Activated naive CD4-positive, alpha-beta T cell treated with anti-CD3 and anti-CD28 coated beads, Interleukin-2, amount 50 U/mL, for 24 hours (primary cell): ENCODE measurements at regions not wholly inside any gene's neighbourhood (a gene's known extent, or its start where the extent isn't known, plus 50 kb on each side); places are given as distances from the start of the nearest gene placed in this dataset.
A peak's percentile ranks its signal among the peaks of the same experiment; 100 is the strongest.

ENCODE experiments used
- H3K27ac Mint-ChIP-seq: one replicate; pipeline ENCODE4 v1.8.0; 2021; ENCODE audit warnings: mild to moderate bottlenecking, mixed read lengths
- H3K27me3 Mint-ChIP-seq: one replicate; pipeline ENCODE4 v1.8.0; 2021; ENCODE audit warnings: mixed read lengths
- H3K36me3 Mint-ChIP-seq: one replicate; pipeline ENCODE4 v1.8.0; 2021; ENCODE audit warnings: mixed read lengths
- H3K4me1 Mint-ChIP-seq: one replicate; pipeline ENCODE4 v1.8.0; 2021; ENCODE audit warnings: mixed read lengths
- H3K4me3 Mint-ChIP-seq: one replicate; pipeline ENCODE4 v1.8.0; 2021; ENCODE audit warnings: mild to moderate bottlenecking, mixed read lengths
- H3K9me3 Mint-ChIP-seq: one replicate; pipeline ENCODE4 v1.8.0; 2021; ENCODE audit warnings: mixed read lengths

- no peaks in the 10 kb centered on the region for H3K36me3 Mint-ChIP-seq
- H3K4me1 Mint-ChIP-seq, result peaks cover 15% of the 10 kb centered on the region
- no peaks in the 10 kb centered on the region for H3K9me3 Mint-ChIP-seq
- peaks cover 32% of the 10 kb centered on the region for H3K27me3 Mint-ChIP-seq
- H3K4me3 Mint-ChIP-seq, result no peak overlapping the region
- H3K27ac Mint-ChIP-seq, result no peak overlapping the region
These were observed 65.4 kb upstream of the HNRNPA3 start for GRCh38 chr2:177147093-177147694.

GRCh38 chr2:177147834-177148445, 64.7 kb upstream of the HNRNPA3 start:
- Mint-ChIP-seq H3K4me3 (peak overlapping the region; percentile 89), H3K9me3 (no peaks in the 10 kb centered on the region), H3K36me3 (no peaks in the 10 kb centered on the region), H3K27ac (no peak overlapping the region), H3K4me1 (peaks cover 15% of the 10 kb centered on the region), H3K27me3 (peaks cover 29% of the 10 kb centered on the region)

GRCh38 chr2:177148477-177149154, 64.0 kb upstream of the HNRNPA3 start:
- H3K36me3 Mint-ChIP-seq, result no peaks in the 10 kb centered on the region

DNA sequence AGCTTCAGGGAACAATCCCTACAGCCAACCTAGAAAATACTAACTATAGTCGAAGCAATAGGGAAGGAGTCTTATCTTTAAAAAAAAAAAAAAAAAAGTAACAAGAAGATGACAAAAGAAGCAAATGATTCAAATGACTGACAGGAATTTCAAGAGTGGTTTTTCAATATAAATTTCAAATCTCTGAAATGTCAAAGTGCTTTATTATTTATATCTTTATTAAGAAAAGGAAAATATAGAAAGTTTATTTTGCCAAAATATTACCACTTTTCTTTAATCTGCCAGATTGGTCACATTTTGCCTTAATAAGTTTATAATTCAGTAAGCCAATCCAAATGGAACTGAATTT, 63.5 kb upstream of the HNRNPA3 start:
- H3K27ac Mint-ChIP-seq, result peak overlapping the region; percentile 18
- no peaks in the 10 kb centered on the region for H3K9me3 Mint-ChIP-seq
- peaks cover 23% of the 10 kb centered on the region for H3K4me1 Mint-ChIP-seq
- H3K27me3 Mint-ChIP-seq, result peaks cover 29% of the 10 kb centered on the region
- no peaks in the 10 kb centered on the region for H3K36me3 Mint-ChIP-seq
- peak overlapping the region; percentile 89 for H3K4me3 Mint-ChIP-seq

More at GRCh38 chr2:177148477-177149154, 64.0 kb upstream of the HNRNPA3 start:
- H3K9me3 Mint-ChIP-seq, result no peaks in the 10 kb centered on the region
- H3K4me1 Mint-ChIP-seq, result peaks cover 18% of the 10 kb centered on the region
- peaks cover 29% of the 10 kb centered on the region for H3K27me3 Mint-ChIP-seq
- H3K4me3 Mint-ChIP-seq, result peak overlapping the region; percentile 89
- H3K27ac Mint-ChIP-seq, result peak overlapping the region; percentile 18

DNA sequence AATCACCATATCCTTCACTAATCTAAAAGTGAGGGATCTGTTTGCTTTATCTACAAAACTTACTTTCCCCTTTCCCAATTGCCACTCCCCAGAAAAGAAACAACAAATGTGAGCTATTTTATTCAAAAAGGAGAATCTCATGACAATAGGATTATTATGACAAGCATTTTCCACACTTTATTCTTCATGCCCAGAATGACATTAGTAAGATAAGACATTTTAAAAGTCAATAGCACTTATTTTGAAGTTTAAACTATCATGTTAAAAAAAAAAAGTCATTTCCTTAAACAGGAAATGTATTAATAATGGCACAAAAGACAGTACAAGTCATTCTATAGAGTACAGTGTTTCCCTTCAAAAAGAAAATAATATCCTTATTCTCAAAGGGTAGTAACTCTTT, 58.8 kb upstream of the HNRNPA3 start:
- Mint-ChIP-seq H3K36me3 (no peaks in the 10 kb centered on the region), H3K4me3 (no peak overlapping the region), H3K27ac (no peak overlapping the region), H3K4me1 (peaks cover 12% of the 10 kb centered on the region), H3K27me3 (peaks cover 6% of the 10 kb centered on the region), H3K9me3 (no peaks in the 10 kb centered on the region)

GRCh38 chr2:177154809-177155208, 57.8 kb upstream of the HNRNPA3 start:
- Mint-ChIP-seq H3K27ac (no peak overlapping the region), H3K9me3 (no peaks in the 10 kb centered on the region), H3K4me3 (no peak overlapping the region), H3K27me3 (peaks cover 1% of the 10 kb centered on the region), H3K36me3 (no peaks in the 10 kb centered on the region), H3K4me1 (peaks cover 10% of the 10 kb centered on the region)

GRCh38 chr2:177155631-177156030, 57.0 kb upstream of the HNRNPA3 start:
- Mint-ChIP-seq H3K27ac (no peak overlapping the region), H3K36me3 (no peaks in the 10 kb centered on the region), H3K9me3 (no peaks in the 10 kb centered on the region), H3K27me3 (peaks cover 1% of the 10 kb centered on the region), H3K4me1 (peaks cover 10% of the 10 kb centered on the region), H3K4me3 (no peak overlapping the region)

- no peak overlapping the region for H3K27ac Mint-ChIP-seq
- H3K4me1 Mint-ChIP-seq, result peaks cover 3% of the 10 kb centered on the region
- H3K27me3 Mint-ChIP-seq, result no peaks in the 10 kb centered on the region
- no peaks in the 10 kb centered on the region for H3K36me3 Mint-ChIP-seq
- H3K9me3 Mint-ChIP-seq, result no peaks in the 10 kb centered on the region
- no peak overlapping the region for H3K4me3 Mint-ChIP-seq
These were observed 50.7 kb upstream of the HNRNPA3 start for GRCh38 chr2:177161741-177162460.
